ENCODE measurements at regions not wholly inside any gene's neighbourhood (a gene's known extent, or its start where the extent isn't known, plus 50 kb on each side); places are given as distances from the start of the nearest gene placed in this dataset.

DNA sequence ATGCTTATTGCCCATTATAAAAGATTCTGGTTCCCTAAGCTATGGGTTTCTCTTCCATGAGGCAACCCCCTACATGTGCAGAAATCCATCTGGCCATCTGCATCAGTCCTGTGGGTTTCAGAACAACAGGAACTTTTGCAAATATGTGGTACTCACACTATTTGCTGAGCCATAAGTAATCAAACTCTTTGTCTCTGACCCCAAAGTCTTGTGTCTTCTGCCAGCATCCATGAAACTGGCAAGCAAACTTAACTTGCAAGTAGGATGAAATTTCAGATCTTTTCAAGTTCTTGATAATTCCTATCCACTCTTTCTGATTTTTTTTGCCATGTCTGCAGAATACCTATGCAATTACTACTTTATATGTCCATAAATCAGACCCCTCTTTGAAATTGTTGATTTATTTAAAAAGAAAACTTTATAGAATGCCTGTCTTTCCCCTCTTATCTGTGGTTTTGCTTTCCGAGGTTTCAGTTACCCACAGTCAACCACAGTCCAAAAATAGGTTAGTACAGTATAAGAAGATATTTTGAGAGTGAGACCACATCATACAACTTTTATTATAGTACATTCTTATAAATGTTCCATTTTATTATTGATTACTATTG, 158.4 kb upstream of the IRX3 start:
- TF ChIP-seq, protein P1, sequence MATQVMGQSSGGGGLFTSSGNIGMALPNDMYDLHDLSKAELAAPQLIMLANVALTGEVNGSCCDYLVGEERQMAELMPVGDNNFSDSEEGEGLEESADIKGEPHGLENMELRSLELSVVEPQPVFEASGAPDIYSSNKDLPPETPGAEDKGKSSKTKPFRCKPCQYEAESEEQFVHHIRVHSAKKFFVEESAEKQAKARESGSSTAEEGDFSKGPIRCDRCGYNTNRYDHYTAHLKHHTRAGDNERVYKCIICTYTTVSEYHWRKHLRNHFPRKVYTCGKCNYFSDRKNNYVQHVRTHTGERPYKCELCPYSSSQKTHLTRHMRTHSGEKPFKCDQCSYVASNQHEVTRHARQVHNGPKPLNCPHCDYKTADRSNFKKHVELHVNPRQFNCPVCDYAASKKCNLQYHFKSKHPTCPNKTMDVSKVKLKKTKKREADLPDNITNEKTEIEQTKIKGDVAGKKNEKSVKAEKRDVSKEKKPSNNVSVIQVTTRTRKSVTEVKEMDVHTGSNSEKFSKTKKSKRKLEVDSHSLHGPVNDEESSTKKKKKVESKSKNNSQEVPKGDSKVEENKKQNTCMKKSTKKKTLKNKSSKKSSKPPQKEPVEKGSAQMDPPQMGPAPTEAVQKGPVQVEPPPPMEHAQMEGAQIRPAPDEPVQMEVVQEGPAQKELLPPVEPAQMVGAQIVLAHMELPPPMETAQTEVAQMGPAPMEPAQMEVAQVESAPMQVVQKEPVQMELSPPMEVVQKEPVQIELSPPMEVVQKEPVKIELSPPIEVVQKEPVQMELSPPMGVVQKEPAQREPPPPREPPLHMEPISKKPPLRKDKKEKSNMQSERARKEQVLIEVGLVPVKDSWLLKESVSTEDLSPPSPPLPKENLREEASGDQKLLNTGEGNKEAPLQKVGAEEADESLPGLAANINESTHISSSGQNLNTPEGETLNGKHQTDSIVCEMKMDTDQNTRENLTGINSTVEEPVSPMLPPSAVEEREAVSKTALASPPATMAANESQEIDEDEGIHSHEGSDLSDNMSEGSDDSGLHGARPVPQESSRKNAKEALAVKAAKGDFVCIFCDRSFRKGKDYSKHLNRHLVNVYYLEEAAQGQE (IDR thresholded peaks at IDR 0.05; ENCODE audit: low read depth), result no peak
- TF ChIP-seq YY1 (IDR thresholded peaks at IDR 0.05; ENCODE audit: low read depth), result no peak
- no peak for TF ChIP-seq TAF1 (IDR thresholded peaks at IDR 0.05; ENCODE audit: low read depth)
- TF ChIP-seq CEBPB (IDR thresholded peaks at IDR 0.05), result no peak
- TF ChIP-seq EP300 (IDR thresholded peaks at IDR 0.05; ENCODE audit: borderline replicate concordance), result no peak
- no peak for TF ChIP-seq FOXM1 (IDR thresholded peaks at IDR 0.05; ENCODE audit: borderline replicate concordance, low read depth)
